ENCODE measurements at regions not wholly inside any gene's neighbourhood (a gene's known extent, or its start where the extent isn't known, plus 50 kb on each side); places are given as distances from the start of the nearest gene placed in this dataset.

- Mint-ChIP-seq H3K4me3 (no peak overlapping the region), H3K9me3 (no peaks in the 10 kb centered on the region), H3K36me3 (ENCODE audit: low read depth) (no peaks in the 10 kb centered on the region), H3K27ac (no peak overlapping the region), H3K27me3 (no peaks in the 10 kb centered on the region), H3K4me1 (no peaks in the 10 kb centered on the region)
- TF ChIP-seq CTCF (IDR thresholded peaks at IDR 0.05): no peak
- no peak for DNase-seq
- POLR2A ChIA-PET: no interaction called here
- no peak for ATAC-seq (ENCODE audit: low read depth)
- intact Hi-C loops (cut with micrococcal nuclease): no loop called here
- CTCF ChIA-PET: no interaction called here
Observed at GRCh38 chr10:53009961-53010907, 237.7 kb upstream of the MBL2 start.

- Mint-ChIP-seq H3K36me3 (ENCODE audit: low read depth) (no peaks in the 10 kb centered on the region), H3K27me3 (no peaks in the 10 kb centered on the region), H3K27ac (no peak overlapping the region), H3K9me3 (no peaks in the 10 kb centered on the region), H3K4me1 (no peaks in the 10 kb centered on the region), H3K4me3 (no peak overlapping the region)
- no peak for TF ChIP-seq CTCF (IDR thresholded peaks at IDR 0.05)
- intact Hi-C loops (cut with micrococcal nuclease): no loop called here
- DNase-seq: no peak
- POLR2A ChIA-PET: no interaction called here
- ATAC-seq (ENCODE audit: low read depth): no peak
- CTCF ChIA-PET: no interaction called here
Observed at GRCh38 chr10:53007527-53007842, 234.9 kb upstream of the MBL2 start.

- no peaks in the 10 kb centered on the region for H3K27me3 Mint-ChIP-seq
- H3K4me1 Mint-ChIP-seq: no peaks in the 10 kb centered on the region
- CTCF ChIA-PET: no interaction called here
- POLR2A ChIA-PET: no interaction called here
- no peak overlapping the region for H3K27ac Mint-ChIP-seq
- no peak for DNase-seq
- H3K9me3 Mint-ChIP-seq: no peaks in the 10 kb centered on the region
- TF ChIP-seq CTCF (IDR thresholded peaks at IDR 0.05): no peak
- intact Hi-C loops (cut with micrococcal nuclease): no loop called here
- ATAC-seq (ENCODE audit: low read depth): no peak
- no peaks in the 10 kb centered on the region for H3K36me3 Mint-ChIP-seq (ENCODE audit: low read depth)
- no peak overlapping the region for H3K4me3 Mint-ChIP-seq
Observed at GRCh38 chr10:53006663-53007526, 234.3 kb upstream of the MBL2 start.

- ChIA-PET CTCF (no interaction called here), POLR2A (no interaction called here)
- Mint-ChIP-seq H3K27me3 (no peaks in the 10 kb centered on the region), H3K27ac (no peak overlapping the region), H3K9me3 (no peaks in the 10 kb centered on the region), H3K4me3 (no peak overlapping the region), H3K4me1 (no peaks in the 10 kb centered on the region), H3K36me3 (ENCODE audit: low read depth) (no peaks in the 10 kb centered on the region)
- ATAC-seq (ENCODE audit: low read depth) (no peak), DNase-seq (no peak)
- no peak for TF ChIP-seq CTCF (IDR thresholded peaks at IDR 0.05)
- intact Hi-C loops (cut with micrococcal nuclease): no loop called here
Observed at GRCh38 chr10:53005612-53006345, 233.2 kb upstream of the MBL2 start.

GRCh38 chr10:53003094-53003493, 230.5 kb upstream of the MBL2 start:
- DNase-seq (no peak), ATAC-seq (ENCODE audit: low read depth) (no peak)
- POLR2A ChIA-PET: no interaction called here
- CTCF ChIA-PET: no interaction called here
- Mint-ChIP-seq H3K36me3 (ENCODE audit: low read depth) (no peaks in the 10 kb centered on the region), H3K4me3 (no peak overlapping the region), H3K4me1 (no peaks in the 10 kb centered on the region), H3K27me3 (no peaks in the 10 kb centered on the region), H3K27ac (no peak overlapping the region), H3K9me3 (no peaks in the 10 kb centered on the region)
- TF ChIP-seq CTCF (IDR thresholded peaks at IDR 0.05): no peak
- intact Hi-C loops (cut with micrococcal nuclease): no loop called here

Measured in activated B cell treated with CpG ODN at 0.5 μM for 24 hours (primary cell).